NCI-H82 treated with DMSO at 0.1 percent for 48 hours (cell line): ENCODE measurements at regions not wholly inside any gene's neighbourhood (a gene's known extent, or its start where the extent isn't known, plus 50 kb on each side); places are given as distances from the start of the nearest gene placed in this dataset.
"Not testable (repeated sequence)": the region's sequence is repeated elsewhere in the genome, so short reads cannot be mapped to it uniquely, and the experiment has no call there.

Source experiments
- DNase-seq: peaks from one replicate; lab custom pipeline; 2025; ENCODE audit not compliant: unreplicated experiment; lab: John Stamatoyannopoulos, UW

DNA sequence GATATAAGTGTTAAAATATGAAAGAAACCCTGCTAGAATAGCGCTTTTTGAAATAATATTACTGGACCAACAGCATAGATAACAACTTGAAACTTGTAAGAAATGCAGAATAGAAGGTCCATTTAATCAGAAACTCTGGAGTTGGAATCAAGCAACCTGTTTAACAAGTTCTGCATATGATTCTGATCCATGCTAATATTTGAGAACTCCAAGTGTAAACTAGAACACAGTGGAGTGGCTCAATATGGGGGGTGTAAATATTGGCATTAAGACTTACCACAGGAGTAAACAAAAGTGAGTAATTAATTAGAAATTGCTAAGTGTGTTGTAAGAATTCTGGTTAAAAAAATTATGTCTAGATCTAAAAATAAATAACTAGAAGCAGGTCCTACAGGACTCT lies 151.2 kb downstream of the SLITRK1 start:
- no peak for DNase-seq

DNA sequence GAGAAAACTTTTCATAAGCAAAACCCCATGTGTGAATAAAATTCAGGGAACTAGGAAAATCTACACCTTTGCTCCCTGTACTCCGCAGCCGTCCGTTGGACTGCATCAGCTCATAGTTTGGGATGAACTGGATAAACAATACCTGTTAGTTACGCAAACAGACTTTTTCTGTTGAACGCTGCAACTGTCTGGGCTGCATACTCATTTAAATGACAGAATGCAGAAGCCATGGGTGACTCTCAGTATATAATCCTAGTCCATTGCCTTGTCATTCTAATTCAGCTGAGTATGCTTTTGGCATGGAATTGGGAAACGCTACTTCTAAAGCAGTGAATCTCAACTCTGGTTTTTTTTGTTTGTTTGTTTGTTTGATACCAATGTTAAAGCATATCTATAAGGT lies 151.6 kb downstream of the SLITRK1 start:
- DNase-seq, result no peak

GRCh38 chr13:83722443-83722842 lies 159.8 kb downstream of the SLITRK1 start:
- DNase-seq, result no peak

- DNase-seq, result no peak
Measured at GRCh38 chr13:83716121-83716520, 166.2 kb downstream of the SLITRK1 start.

DNA sequence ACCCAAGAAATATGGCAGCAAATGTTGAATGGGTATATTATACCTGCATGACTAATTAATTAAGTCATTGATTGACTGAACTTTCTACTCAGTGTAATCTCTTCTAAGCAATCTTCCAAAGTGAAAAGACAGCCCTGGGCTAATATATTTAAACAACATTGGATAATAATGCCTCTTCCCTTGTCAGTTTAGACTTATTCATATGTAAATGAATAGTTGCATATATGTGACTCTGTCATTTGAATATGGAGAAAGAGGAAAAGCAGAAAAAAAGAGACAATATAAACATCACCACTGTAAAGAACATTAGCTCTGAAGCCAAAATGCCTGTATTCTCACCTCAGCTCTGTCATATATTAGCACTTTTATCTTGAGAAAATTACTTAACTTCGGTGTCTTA lies 168.0 kb downstream of the SLITRK1 start:
- DNase-seq, result no peak

DNA sequence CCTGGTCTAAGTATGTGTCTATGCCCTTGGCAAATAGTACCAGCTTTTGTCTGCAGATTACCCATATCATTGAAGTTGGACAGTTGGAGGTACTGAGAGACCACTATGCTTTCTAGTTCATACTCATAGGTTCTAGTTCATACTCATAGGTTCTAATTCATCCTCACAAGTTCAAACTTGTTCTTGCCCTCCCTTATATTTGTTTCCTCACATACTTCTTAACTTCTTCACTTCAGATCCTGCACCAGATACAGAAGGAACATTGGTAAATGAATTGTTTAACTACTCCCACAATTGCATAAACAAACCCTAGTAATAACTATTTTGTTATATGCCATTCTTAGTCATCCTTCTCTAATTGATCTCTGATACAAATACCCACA lies 172.2 kb downstream of the SLITRK1 start:
- DNase-seq, result no peak

- no peak for DNase-seq
Measured at GRCh38 chr13:83709426-83710132, 172.7 kb downstream of the SLITRK1 start.

DNA sequence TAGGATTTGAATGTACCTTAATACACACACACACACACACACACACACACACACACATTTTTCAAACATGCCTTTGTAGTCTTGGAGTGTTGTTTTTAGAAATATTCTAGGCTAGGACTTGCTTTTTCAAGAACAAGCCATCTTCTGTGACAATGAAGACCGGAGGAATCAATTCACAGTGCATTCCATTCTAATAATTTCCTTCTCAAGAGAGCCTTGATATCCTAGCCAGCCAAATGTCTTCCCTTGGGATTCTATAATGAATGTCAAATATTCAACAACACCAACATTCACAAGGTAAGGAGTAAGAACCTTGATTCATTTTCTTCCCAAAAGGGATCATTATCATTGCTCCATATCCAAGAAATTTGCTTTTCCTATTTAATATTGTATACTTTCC lies 180.3 kb downstream of the SLITRK1 start:
- no peak for DNase-seq

DNA sequence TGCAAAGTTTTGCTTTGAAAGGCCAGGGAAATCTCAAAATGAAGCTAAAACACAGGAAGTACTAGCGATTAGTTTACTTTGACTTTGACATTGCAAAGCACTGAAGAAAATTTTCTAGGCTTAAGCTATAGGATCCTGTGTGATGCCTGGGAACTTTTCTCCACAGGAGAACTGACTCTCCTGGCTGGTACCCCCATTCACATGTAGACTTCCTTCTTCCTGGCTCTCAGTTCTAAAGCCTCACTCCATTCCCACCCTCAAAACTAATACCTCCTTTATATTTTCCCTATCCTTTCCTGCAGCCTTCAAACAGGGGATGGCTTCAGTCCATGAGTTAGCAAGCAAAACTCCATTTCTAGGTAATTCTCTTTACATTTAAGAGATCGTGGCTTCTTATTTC lies 189.5 kb downstream of the SLITRK1 start:
- DNase-seq, result no peak

GRCh38 chr13:83691966-83692365 lies 190.3 kb downstream of the SLITRK1 start:
- DNase-seq, result no peak

- DNase-seq, result no peak
Measured at GRCh38 chr13:83681547-83681946, 200.7 kb downstream of the SLITRK1 start.

- DNase-seq, result no peak
Measured at GRCh38 chr13:83677985-83678384, 204.3 kb downstream of the SLITRK1 start.

GRCh38 chr13:83672612-83673011 lies 209.7 kb downstream of the SLITRK1 start:
- DNase-seq, result no peak

DNA sequence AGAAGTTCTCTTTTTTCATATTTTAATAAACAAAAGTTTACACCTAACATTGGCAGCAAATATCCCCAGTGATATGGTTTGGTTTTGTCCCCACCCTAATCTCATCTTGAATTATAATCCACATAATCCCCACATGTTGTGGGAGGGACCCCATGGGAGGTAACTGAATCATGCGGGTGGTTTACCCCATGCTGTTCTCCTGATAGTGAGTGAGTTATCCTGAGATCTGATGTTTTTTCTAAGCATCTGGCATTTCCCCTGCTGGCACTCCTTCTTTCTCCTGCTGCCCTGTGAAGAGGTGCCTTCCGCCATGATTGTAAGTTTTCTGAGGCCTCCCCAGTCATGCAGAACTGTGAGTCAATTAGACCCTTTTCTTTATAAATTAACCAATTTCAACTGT lies 214.7 kb downstream of the SLITRK1 start:
- no peak for DNase-seq

- DNase-seq, result no peak
Measured at GRCh38 chr13:83666141-83666540, 216.1 kb downstream of the SLITRK1 start.

DNA sequence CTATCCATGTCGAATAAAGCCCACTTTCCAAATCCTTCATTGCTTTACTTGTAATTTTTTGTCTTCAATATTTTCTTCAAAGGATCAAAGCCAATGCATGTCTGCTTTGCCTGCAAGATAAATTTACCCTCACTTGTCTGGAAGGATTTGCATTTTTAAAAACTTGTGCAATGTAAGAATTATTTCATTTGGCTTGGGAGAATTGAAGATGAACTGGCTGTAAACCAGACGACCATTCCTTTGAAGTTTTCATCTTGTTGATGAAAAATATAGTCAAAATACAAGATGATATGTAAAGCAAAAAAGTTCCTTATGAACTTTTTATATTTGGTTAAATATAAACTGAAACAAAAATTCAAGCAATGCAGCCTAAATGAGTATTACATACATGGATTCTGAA lies 225.0 kb downstream of the SLITRK1 start:
- DNase-seq, result no peak

DNA sequence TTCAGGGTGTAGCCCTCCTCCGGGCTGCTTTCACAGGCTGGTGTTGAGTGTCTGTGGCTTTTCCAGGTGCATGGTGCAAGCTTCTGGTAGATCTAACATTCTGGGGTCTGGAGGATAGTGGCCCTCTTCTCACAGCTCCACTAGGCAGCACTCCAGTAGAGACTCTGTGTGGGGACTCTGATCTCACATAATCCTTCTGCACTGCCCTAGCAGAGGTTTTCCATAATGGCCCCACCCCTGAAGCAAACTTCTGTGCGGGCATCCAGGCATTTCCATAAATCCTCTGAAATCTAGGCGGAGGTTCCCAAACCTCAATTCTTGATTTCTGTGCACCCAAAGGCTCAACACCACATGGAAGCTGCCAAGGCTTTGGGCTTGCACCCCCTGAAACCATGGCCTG lies 239.7 kb downstream of the SLITRK1 start:
- not testable (repeated sequence) for DNase-seq

DNA sequence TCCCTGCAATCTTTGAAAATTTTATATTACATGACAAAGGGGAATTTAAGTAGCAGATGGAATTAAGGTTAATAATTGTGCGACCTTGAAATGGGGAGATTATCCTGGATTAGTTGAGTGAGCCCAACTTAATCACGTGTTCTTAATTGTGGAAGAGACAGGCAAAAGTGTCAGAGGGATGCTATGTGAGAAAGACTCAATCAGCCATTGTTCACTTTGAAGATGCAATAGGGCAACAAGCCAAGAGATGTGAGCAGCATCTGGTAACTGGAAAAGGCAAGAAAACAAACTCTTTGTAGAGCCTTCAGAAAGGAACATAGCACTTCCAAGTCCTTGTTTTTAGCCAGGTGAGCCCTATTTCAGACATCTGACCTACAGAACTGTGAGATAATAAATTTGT lies 247.7 kb downstream of the SLITRK1 start:
- DNase-seq, result peak; percentile 55

- DNase-seq, result no peak
Measured at GRCh38 chr13:83633746-83634145, 248.5 kb downstream of the SLITRK1 start.

- DNase-seq, result no peak
Measured at GRCh38 chr13:83622422-83622784, 259.9 kb downstream of the SLITRK1 start.

- DNase-seq, result no peak
Measured at GRCh38 chr13:83621765-83622421, 260.4 kb downstream of the SLITRK1 start.

DNA sequence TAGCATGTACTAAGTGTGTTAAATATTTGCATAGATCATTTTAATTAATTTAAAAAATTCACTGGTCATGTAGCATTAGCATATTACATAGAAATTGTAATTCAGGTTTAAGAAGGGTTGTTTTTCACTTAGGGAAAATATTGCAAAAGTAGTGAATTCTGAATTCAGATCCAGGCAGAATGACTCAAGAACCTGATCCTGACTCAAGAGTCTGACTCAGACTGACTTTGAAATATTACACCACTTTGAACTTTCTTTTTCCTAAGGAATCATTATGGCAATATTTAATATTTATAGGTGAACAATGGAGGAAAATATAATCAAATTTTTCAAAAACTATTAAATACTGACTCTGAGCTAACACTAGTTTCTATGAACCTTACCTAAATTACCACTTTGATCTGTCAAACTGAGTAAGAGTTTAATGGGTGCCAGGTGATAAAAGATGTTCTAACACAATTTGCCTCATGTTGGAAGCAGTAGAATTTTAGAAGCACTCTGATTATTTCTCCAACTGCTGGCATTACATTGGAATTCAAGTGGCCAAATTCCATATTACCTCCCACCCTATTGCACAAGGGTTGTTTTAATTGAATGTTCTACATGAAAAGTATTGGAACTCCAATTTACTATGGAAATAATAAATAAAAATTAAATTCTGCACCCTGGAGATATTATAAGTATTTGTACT lies 261.6 kb downstream of the SLITRK1 start:
- no peak for DNase-seq
